ENCODE measurements at regions not wholly inside any gene's neighbourhood (a gene's known extent, or its start where the extent isn't known, plus 50 kb on each side); places are given as distances from the start of the nearest gene placed in this dataset.

DNA sequence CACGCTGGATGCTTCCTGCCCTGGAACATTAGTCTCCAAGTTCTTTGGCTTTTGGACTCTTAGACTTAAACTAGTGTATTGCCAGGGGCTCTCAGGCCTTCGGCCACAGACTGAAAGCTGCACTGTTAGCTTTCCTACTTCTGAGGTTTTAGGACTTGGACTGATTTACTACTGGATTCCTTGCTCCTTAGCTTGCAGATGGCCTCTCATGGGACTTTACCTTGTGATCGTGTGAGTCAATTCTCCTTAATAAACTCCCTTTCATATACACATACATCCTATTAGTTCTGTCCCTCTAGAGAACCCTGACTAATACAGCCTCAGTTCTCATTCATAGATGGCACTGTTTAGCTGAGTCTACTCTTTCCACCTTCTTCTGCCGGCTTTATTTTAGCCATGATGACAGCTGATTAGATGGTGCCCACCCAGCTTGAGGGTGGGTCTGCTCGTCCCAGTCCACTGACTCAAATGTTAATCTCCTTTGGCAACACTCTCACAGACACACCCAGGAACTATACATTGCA lies 389.1 kb downstream of the NYAP2 start:
- Histone ChIP-seq H3K4me3 (no peak overlapping the region), H3K4me1 (no peaks in the 10 kb centered on the region), H3K27ac (no peak overlapping the region), H3K4me2 (no peak overlapping the region), H3K9me3 (no peaks in the 10 kb centered on the region)
- ATAC-seq = no peak
- 53% methylated on average over 5 of the region's 5 CpGs for WGBS (ENCODE audit: missing lambda C conversion rate)
- TF ChIP-seq FOSB (CRISPR knock-in tag; IDR thresholded peaks at IDR 0.05) (no peak), POLR2A (IDR thresholded peaks at IDR 0.05; ENCODE audit: low read length) (no peak), EP300 (IDR thresholded peaks at IDR 0.05) (no peak), CHD4 (IDR thresholded peaks at IDR 0.05; ENCODE audit: borderline replicate concordance) (no peak), MYC (IDR thresholded peaks at IDR 0.05; ENCODE audit: borderline replicate concordance, low read length) (no peak), HOXB5 (CRISPR knock-in tag; IDR thresholded peaks at IDR 0.05) (no peak), EHF (CRISPR knock-in tag; IDR thresholded peaks at IDR 0.05) (no peak), TP53 (CRISPR knock-in tag; IDR thresholded peaks at IDR 0.05) (no peak), RCOR1 (IDR thresholded peaks at IDR 0.05; ENCODE audit: low read depth, low read length) (no peak), JUNB (IDR thresholded peaks at IDR 0.05) (no peak), RAD21 (conservative IDR thresholded peaks at IDR 0.05 in 1 of 2, IDR thresholded peaks at IDR 0.05 in 1 of 2) (no peak), ZFP36 (IDR thresholded peaks at IDR 0.05; ENCODE audit: borderline replicate concordance, partially characterized antibody) (no peak), ESRRA (IDR thresholded peaks at IDR 0.05; ENCODE audit: borderline replicate concordance, low read length) (no peak), RNF2 (IDR thresholded peaks at IDR 0.05; ENCODE audit: borderline replicate concordance, low read depth) (no peak)
- TF ChIP-seq, protein P1, sequence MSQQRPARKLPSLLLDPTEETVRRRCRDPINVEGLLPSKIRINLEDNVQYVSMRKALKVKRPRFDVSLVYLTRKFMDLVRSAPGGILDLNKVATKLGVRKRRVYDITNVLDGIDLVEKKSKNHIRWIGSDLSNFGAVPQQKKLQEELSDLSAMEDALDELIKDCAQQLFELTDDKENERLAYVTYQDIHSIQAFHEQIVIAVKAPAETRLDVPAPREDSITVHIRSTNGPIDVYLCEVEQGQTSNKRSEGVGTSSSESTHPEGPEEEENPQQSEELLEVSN (IDR thresholded peaks at IDR 0.05; ENCODE audit: borderline replicate concordance, low read depth) = no peak
- TF ChIP-seq, protein P2, sequence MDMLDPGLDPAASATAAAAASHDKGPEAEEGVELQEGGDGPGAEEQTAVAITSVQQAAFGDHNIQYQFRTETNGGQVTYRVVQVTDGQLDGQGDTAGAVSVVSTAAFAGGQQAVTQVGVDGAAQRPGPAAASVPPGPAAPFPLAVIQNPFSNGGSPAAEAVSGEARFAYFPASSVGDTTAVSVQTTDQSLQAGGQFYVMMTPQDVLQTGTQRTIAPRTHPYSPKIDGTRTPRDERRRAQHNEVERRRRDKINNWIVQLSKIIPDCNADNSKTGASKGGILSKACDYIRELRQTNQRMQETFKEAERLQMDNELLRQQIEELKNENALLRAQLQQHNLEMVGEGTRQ (IDR thresholded peaks at IDR 0.05) = no peak
- ChIA-PET POLR2A (no interaction called here), CTCF (interaction anchor here (0.7 kb wide), 1 partner anchor 23 kb away, joined by 3 read pairs; no protein-coding TSS in a partner anchor)
- no peak for DNase-seq (ENCODE audit: low read depth in 1 of 2, low spot score in 1 of 2)
- FAIRE-seq = no peak

DNA sequence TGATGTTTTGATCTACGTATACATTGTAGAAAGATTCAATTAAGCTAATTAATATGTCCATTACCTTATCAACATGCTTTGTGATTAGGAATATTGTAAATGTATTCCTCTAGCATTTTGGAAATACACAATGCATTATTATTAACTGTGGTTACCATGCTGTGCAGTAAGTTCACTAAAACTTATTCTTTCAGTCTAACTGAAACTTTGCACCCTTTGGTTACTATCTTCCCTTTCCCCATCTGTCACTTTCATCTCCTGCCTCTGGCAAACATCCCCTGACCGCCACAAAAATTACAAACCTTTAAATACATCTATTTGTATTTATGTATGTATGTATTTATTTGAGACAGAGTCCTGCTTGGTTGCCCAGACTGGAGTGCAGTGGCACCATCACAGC lies 388.0 kb downstream of the NYAP2 start:
- DNase-seq (ENCODE audit: low read depth in 1 of 2, low spot score in 1 of 2) (no peak), FAIRE-seq (no peak), ATAC-seq (no peak)
- 75% methylated on average over 2 of the region's 2 CpGs for WGBS (ENCODE audit: missing lambda C conversion rate)
- no peak overlapping the region for H3K4me3 ChIP-seq
- no peak for TF ChIP-seq RAD21 (conservative IDR thresholded peaks at IDR 0.05 in 1 of 2, IDR thresholded peaks at IDR 0.05 in 1 of 2)
- TF ChIP-seq SMC3 (IDR thresholded peaks at IDR 0.05) = no peak
- TF ChIP-seq RFX5 (IDR thresholded peaks at IDR 0.05) = no peak
- no peak for TF ChIP-seq EHF (CRISPR knock-in tag; IDR thresholded peaks at IDR 0.05)
- TF ChIP-seq HOXB5 (CRISPR knock-in tag; IDR thresholded peaks at IDR 0.05) = no peak
- TF ChIP-seq, protein P3, sequence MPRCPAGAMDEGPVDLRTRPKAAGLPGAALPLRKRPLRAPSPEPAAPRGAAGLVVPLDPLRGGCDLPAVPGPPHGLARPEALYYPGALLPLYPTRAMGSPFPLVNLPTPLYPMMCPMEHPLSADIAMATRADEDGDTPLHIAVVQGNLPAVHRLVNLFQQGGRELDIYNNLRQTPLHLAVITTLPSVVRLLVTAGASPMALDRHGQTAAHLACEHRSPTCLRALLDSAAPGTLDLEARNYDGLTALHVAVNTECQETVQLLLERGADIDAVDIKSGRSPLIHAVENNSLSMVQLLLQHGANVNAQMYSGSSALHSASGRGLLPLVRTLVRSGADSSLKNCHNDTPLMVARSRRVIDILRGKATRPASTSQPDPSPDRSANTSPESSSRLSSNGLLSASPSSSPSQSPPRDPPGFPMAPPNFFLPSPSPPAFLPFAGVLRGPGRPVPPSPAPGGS (IDR thresholded peaks at IDR 0.05) = no peak
- TF ChIP-seq HOXB13 (CRISPR knock-in tag; IDR thresholded peaks at IDR 0.05; ENCODE audit: low read depth) = no peak
- no peak for TF ChIP-seq FOXS1 (CRISPR knock-in tag; IDR thresholded peaks at IDR 0.05)
- no peak for TF ChIP-seq MAZ (IDR thresholded peaks at IDR 0.05; ENCODE audit: borderline replicate concordance, low read depth, low read length)
- no peak for TF ChIP-seq RARB (CRISPR knock-in tag; IDR thresholded peaks at IDR 0.05)
- TF ChIP-seq, protein P4, sequence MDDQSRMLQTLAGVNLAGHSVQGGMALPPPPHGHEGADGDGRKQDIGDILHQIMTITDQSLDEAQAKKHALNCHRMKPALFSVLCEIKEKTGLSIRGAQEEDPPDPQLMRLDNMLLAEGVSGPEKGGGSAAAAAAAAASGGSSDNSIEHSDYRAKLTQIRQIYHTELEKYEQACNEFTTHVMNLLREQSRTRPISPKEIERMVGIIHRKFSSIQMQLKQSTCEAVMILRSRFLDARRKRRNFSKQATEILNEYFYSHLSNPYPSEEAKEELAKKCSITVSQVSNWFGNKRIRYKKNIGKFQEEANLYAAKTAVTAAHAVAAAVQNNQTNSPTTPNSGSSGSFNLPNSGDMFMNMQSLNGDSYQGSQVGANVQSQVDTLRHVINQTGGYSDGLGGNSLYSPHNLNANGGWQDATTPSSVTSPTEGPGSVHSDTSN (IDR thresholded peaks at IDR 0.05) = no peak
- TF ChIP-seq JUN (IDR thresholded peaks at IDR 0.05) = no peak
- TF ChIP-seq, protein P5, sequence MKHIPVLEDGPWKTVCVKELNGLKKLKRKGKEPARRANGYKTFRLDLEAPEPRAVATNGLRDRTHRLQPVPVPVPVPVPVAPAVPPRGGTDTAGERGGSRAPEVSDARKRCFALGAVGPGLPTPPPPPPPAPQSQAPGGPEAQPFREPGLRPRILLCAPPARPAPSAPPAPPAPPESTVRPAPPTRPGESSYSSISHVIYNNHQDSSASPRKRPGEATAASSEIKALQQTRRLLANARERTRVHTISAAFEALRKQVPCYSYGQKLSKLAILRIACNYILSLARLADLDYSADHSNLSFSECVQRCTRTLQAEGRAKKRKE (CRISPR knock-in tag; IDR thresholded peaks at IDR 0.05; ENCODE audit: low read depth) = no peak
- TF ChIP-seq FOSB (CRISPR knock-in tag; IDR thresholded peaks at IDR 0.05) = no peak
- TF ChIP-seq SREBF2 (IDR thresholded peaks at IDR 0.05) = no peak
- TF ChIP-seq, protein P6, sequence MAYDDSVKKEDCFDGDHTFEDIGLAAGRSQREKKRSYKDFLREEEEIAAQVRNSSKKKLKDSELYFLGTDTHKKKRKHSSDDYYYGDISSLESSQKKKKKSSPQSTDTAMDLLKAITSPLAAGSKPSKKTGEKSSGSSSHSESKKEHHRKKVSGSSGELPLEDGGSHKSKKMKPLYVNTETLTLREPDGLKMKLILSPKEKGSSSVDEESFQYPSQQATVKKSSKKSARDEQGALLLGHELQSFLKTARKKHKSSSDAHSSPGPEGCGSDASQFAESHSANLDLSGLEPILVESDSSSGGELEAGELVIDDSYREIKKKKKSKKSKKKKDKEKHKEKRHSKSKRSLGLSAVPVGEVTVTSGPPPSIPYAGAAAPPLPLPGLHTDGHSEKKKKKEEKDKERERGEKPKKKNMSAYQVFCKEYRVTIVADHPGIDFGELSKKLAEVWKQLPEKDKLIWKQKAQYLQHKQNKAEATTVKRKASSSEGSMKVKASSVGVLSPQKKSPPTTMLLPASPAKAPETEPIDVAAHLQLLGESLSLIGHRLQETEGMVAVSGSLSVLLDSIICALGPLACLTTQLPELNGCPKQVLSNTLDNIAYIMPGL (CRISPR knock-in tag; IDR thresholded peaks at IDR 0.05; ENCODE audit: borderline replicate concordance) = no peak
- no peak for TF ChIP-seq CHD2 (IDR thresholded peaks at IDR 0.05; ENCODE audit: low read length, partially characterized antibody)
- H3K4me1 ChIP-seq = no peaks in the 10 kb centered on the region
- H3K4me2 ChIP-seq = no peak overlapping the region
- CTCF ChIA-PET = no interaction called here
- H3K27ac ChIP-seq = no peak overlapping the region
- H3K9me3 ChIP-seq = no peaks in the 10 kb centered on the region
- POLR2A ChIA-PET = no interaction called here

Measured in A549 (cell line).